C4-2B (cell line): ENCODE measurements at regions not wholly inside any gene's neighbourhood (a gene's known extent, or its start where the extent isn't known, plus 50 kb on each side); places are given as distances from the start of the nearest gene placed in this dataset.

ENCODE experiments used
- H3K27ac ChIP-seq: fragments of 450-650 bp; 2 replicates; pipeline ENCODE4 v1.5.1; 2017
- ZFX ChIP-seq: fragments of 450-650 bp; IDR thresholded peaks from 2 replicates; pipeline ENCODE4 v1.6.1; 2017
- TF ChIP-seq, protein P1 (sequence below): fragments of 450-650 bp; conservative IDR thresholded peaks from 2 replicates; pipeline ENCODE4 v1.5.1; 2017; ENCODE audit warnings: mild to moderate bottlenecking

DNA sequence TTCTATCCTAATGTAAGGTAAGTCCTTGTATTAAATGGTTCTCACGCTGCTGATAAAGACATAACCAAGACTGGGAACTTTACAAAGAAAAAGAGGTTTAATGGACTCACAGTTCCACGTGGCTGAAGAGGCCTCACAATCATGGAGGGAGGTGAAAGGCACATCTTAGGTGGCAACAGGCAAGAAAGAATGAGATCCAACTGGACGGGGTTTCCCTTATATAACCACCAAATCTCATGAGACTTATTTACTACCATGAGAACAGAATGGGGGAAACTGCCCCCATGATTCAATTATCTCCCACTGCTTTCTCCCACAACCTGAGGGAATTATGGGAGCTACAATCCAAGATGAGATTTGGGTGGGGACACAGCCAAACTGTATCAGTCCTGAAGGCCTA lies 136.6 kb downstream of the HTR1B start:
- no peak overlapping the region for H3K27ac ChIP-seq
- TF ChIP-seq, protein P1, sequence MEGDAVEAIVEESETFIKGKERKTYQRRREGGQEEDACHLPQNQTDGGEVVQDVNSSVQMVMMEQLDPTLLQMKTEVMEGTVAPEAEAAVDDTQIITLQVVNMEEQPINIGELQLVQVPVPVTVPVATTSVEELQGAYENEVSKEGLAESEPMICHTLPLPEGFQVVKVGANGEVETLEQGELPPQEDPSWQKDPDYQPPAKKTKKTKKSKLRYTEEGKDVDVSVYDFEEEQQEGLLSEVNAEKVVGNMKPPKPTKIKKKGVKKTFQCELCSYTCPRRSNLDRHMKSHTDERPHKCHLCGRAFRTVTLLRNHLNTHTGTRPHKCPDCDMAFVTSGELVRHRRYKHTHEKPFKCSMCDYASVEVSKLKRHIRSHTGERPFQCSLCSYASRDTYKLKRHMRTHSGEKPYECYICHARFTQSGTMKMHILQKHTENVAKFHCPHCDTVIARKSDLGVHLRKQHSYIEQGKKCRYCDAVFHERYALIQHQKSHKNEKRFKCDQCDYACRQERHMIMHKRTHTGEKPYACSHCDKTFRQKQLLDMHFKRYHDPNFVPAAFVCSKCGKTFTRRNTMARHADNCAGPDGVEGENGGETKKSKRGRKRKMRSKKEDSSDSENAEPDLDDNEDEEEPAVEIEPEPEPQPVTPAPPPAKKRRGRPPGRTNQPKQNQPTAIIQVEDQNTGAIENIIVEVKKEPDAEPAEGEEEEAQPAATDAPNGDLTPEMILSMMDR = no peak
- TF ChIP-seq ZFX = no peak

DNA sequence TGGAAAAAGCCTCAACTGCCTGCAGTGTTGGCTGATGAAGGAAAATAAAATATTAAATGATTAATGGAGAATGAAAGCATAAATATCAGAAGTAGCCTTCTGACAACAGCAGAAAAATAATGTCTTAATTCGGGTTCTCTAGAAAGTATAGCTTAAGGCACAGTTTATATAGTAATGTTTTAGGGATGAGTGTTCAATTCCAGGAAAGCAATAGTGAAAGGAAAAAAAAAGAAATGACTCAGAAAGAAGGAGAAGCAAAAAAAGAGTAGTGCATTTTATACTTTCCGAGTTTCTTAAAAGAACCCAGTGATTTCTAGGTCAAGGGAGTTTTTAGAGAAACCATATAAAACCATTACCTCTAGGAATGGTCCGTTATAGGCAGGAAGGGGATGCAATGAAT lies 137.3 kb downstream of the HTR1B start:
- TF ChIP-seq ZFX = no peak
- TF ChIP-seq, protein P1 = no peak
- H3K27ac ChIP-seq = no peak overlapping the region

DNA sequence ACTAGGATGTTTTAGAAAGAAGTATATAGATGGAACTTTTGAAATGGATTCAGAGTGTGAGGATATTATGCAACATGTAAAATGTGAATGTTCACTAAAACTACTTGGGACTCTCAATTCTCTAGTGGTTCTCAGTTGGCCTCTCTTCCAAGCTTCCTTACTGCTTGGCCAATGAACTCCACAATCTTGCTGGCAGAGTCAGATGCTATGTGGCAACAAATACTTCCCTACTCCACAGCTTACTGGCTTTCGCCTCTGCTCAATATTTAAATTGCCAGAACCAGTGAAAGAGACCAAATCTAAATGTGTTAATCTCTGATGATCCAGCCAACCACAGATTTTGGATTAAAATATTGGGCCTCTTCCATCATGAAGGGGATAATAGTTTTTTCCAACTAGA lies 138.4 kb downstream of the HTR1B start:
- no peak overlapping the region for H3K27ac ChIP-seq
- TF ChIP-seq, protein P1 = no peak
- no peak for TF ChIP-seq ZFX

DNA sequence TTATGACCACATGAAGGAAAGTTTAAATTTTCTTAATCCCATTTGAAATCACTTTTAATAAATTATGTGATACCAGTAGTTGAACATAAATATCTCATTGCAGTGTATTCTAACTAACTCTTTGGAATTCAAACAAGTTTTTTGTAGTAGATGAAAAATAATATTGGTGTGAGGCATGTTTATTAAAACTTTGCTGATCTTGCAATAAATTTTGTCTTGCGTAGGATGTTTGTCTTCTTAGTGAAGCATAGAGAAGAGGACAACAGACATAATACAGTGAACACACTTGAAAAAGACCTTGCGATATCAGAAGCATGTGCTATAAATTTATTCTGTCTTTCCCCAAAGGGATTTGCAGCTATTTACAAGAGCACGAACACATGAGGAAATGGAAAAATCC lies 140.7 kb downstream of the HTR1B start:
- TF ChIP-seq, protein P1 = no peak
- TF ChIP-seq ZFX = no peak
- H3K27ac ChIP-seq = no peak overlapping the region

DNA sequence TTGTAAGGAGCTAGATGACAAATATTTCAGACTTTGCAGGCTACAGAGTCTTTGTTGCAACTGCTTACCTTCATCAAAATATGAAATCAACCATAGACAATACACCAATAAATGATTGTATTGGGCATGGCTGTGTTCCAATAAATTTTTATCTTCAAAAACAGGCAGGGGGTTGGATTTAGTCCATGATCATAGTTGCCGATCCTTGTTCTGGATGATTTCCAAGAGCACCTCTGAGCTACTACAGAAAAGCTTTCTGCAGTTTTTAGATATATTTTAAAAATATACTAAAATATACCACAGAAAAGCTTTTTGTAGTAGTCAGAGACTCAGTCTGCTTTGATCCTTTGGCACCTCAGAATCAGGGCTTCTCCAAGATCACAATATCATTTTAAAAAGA lies 145.0 kb downstream of the HTR1B start:
- H3K27ac ChIP-seq = no peak overlapping the region
- TF ChIP-seq, protein P1 = no peak
- no peak for TF ChIP-seq ZFX

DNA sequence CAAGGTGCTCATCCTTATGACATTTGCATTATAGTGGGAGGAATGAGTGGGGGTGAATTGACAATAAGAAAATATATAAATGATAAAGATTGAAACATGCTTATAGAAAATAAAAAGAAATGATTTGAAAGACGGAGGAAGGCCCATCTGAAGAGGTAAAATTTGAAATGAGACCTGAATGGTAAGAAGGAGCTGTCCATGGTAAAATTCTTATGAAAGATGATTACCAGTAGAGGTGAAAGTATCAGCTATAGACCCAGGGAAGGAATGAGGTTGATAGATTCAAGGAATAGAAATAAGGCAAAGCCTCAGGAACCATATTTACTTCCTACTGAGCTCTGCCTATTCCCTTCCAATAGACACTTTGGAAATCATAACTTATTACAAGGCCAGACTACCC lies 149.7 kb downstream of the HTR1B start:
- TF ChIP-seq, protein P1 = no peak
- no peak for TF ChIP-seq ZFX
- no peak overlapping the region for H3K27ac ChIP-seq

DNA sequence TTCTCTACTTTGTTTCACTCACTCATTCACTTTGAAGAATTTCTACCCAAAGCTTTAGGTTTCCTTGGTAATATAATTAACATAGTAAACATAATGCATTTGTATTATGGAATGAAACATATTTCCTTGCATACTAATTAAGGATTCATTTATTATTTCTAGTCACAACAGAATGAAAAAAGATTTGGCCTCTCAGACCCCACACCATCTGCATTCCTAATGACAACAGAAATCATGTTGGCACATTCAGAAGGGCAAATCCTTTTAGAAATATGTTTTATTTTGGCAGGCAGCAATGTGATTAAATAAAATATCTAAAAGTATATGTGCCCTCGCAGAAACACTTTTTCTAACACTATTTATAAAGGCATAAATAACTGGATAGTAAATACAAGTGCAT lies 163.4 kb downstream of the HTR1B start:
- TF ChIP-seq, protein P1 = no peak
- TF ChIP-seq ZFX = no peak
- no peak overlapping the region for H3K27ac ChIP-seq
